ENCODE measurements at regions not wholly inside any gene's neighbourhood (a gene's known extent, or its start where the extent isn't known, plus 50 kb on each side); places are given as distances from the start of the nearest gene placed in this dataset.

- TF ChIP-seq CTCF (IDR thresholded peaks at IDR 0.05) (no peak), POLR2A (IDR thresholded peaks at IDR 0.05) (no peak)
These were observed 1061.9 kb upstream of the TENM3 start for GRCh38 chr4:181181331-181181730.
